Endothelial cell of umbilical vein (primary cell): ENCODE measurements at regions not wholly inside any gene's neighbourhood (a gene's known extent, or its start where the extent isn't known, plus 50 kb on each side); places are given as distances from the start of the nearest gene placed in this dataset.

ENCODE experiments used
- BruUV-seq: library from RNA; stranded (reverse); fragments of 400-500 nt; replicated peaks from 2 replicates; lab custom pipeline; 2021; lab: Mats Ljungman, UMichigan
- CTCF ChIA-PET: fragments of 300-600, 350-600 bp; sonication (Branson Sonifier 250); formaldehyde crosslinking; loops from one replicate; lab custom pipeline; 2021; ENCODE audit warnings: antibody characterized with exemption, inconsistent platforms; lab: Charles Lee
- POLR2A ChIA-PET: fragments of 300-600, 350-600 bp; sonication (Branson Sonifier 250); formaldehyde crosslinking; loops from one replicate; lab custom pipeline; 2021; ENCODE audit warnings: antibody characterized with exemption, inconsistent platforms; lab: Charles Lee
- DNase-seq: peaks from one replicate; pipeline ENCODE4 v3.0.0-alpha.2; 2011; ENCODE audit warnings: low read depth, low spot score
- FAIRE-seq: peaks from 2 replicates; lab custom pipeline; 2011; peaks lifted over from hg19 to GRCh38; lab: Jason Lieb, UNC
- H2AFZ ChIP-seq: 2 replicates; pipeline ENCODE4 v1.6.0; 2012; ENCODE audit warnings: low read depth, low read length, control low read depth, inconsistent platforms
- H3K27ac ChIP-seq: 2 replicates; pipeline ENCODE4 v1.5.1; 2011; ENCODE audit warnings: low read depth, mild to moderate bottlenecking, control low read depth, low read length, moderate library complexity; ENCODE audit not compliant: insufficient read depth
- H3K27me3 ChIP-seq, 2 experiments: 2 replicates each; pipeline versions ENCODE4 v1.6.0 to v1.6.1; 2011; ENCODE audit warnings: low read length in 2 of 2, mixed read lengths in 1 of 2; ENCODE audit not compliant: control insufficient read depth in 2 of 2, insufficient read depth in 2 of 2
- H3K36me3 ChIP-seq, 2 experiments: 2 replicates in 1 of 2; 3 replicates in 1 of 2; pipeline ENCODE4 v1.5.1; 2011; ENCODE audit warnings: low read length in 2 of 2, mild to moderate bottlenecking in 1 of 2, moderate library complexity in 1 of 2; ENCODE audit not compliant: control insufficient read depth in 2 of 2, insufficient read depth in 2 of 2; ENCODE audit errors: extremely low read depth in 1 of 2
- H3K4me1 ChIP-seq: 3 replicates; pipeline ENCODE4 v1.5.1; 2011; ENCODE audit warnings: mild to moderate bottlenecking, low read length; ENCODE audit not compliant: control insufficient read depth, insufficient read depth; ENCODE audit errors: extremely low read depth
- H3K4me2 ChIP-seq: 2 replicates; pipeline ENCODE4 v1.6.1; 2011; ENCODE audit warnings: low read length, control low read depth, mixed read lengths; ENCODE audit not compliant: insufficient read depth
- H3K4me3 ChIP-seq, 3 experiments: fragments of 200-600 bp in 1 of 3; sonication (generic), shearing (Covaris generic) in 1 of 3; replicated peaks in 1 of 3; 2 replicates each; pipeline ENCODE4 v1.5.1; 2011 to 2016; ENCODE audit warnings: control low read depth in 3 of 3, low read length in 3 of 3, mild to moderate bottlenecking in 2 of 3, inconsistent platforms in 1 of 3, low read depth in 1 of 3, moderate library complexity in 1 of 3; ENCODE audit not compliant: insufficient read depth in 1 of 3
- H3K79me2 ChIP-seq: 2 replicates; pipeline ENCODE4 v1.6.0; 2012; ENCODE audit warnings: low read length, inconsistent platforms; ENCODE audit not compliant: control insufficient read depth, insufficient read depth
- H3K9ac ChIP-seq: replicated peaks from 2 replicates; pipeline ENCODE3; 2011; ENCODE audit warnings: low read length, control low read depth; ENCODE audit not compliant: insufficient read depth; ENCODE audit errors: extremely low read depth
- H3K9me1 ChIP-seq: replicated peaks from 3 replicates; pipeline ENCODE4 v1.6.0; 2011; ENCODE audit warnings: mild to moderate bottlenecking, low read length; ENCODE audit not compliant: control insufficient read depth, insufficient read depth; ENCODE audit errors: extremely low read depth
- H3K9me3 ChIP-seq: replicated peaks from 2 replicates; pipeline ENCODE4 v1.5.1; 2012; ENCODE audit warnings: low read length, inconsistent platforms; ENCODE audit not compliant: control insufficient read depth, insufficient read depth
- H4K20me1 ChIP-seq: replicated peaks from 2 replicates; pipeline ENCODE3; 2011; ENCODE audit warnings: mild to moderate bottlenecking, low read length; ENCODE audit not compliant: control insufficient read depth, insufficient read depth; ENCODE audit errors: extremely low read depth
- EZH2 ChIP-seq: IDR thresholded peaks from 2 replicates; pipeline ENCODE4 v1.6.1; 2012; ENCODE audit warnings: borderline replicate concordance, low read depth, mild to moderate bottlenecking, moderate library complexity, low read length, inconsistent platforms; ENCODE audit not compliant: severe bottlenecking
- FOS ChIP-seq: IDR thresholded peaks from 2 replicates; pipeline ENCODE4 v1.6.1; 2011; ENCODE audit warnings: mild to moderate bottlenecking, low read length, moderate library complexity, borderline replicate concordance; ENCODE audit not compliant: insufficient read depth
- GATA2 ChIP-seq: IDR thresholded peaks from 2 replicates; pipeline ENCODE4 v1.7.0; 2011; ENCODE audit warnings: low read depth, mild to moderate bottlenecking, moderate library complexity, mixed read lengths, low read length; ENCODE audit not compliant: insufficient read length, insufficient read depth
- JUN ChIP-seq: IDR thresholded peaks from 2 replicates; pipeline ENCODE4 v1.6.1; 2011; ENCODE audit warnings: borderline replicate concordance, low read depth; ENCODE audit not compliant: insufficient read length, insufficient read depth
- MAX ChIP-seq: IDR thresholded peaks from 2 replicates; pipeline ENCODE4 v1.6.1; 2011; ENCODE audit not compliant: insufficient read depth, insufficient read length
- MYC ChIP-seq: IDR thresholded peaks from one replicate; pipeline ENCODE4 v1.6.1; 2011; ENCODE audit warnings: mild to moderate bottlenecking, low read depth, low read length
- POLR2A ChIP-seq: IDR thresholded peaks from 2 replicates; pipeline ENCODE4 v1.6.1; 2012; ENCODE audit warnings: low read depth, mild to moderate bottlenecking, control low read depth, low read length
- POLR2AphosphoS5 ChIP-seq: IDR thresholded peaks from 2 replicates; pipeline ENCODE4 v1.6.1; 2012; ENCODE audit warnings: low read depth, mild to moderate bottlenecking, control low read depth, low read length, moderate library complexity; ENCODE audit not compliant: insufficient read depth
- dilution Hi-C: fragments of 300-500 bp; cut with MboI; formaldehyde crosslinking; loops from one replicate; pipeline ENCODE4 v1.15.0; 2019; ENCODE audit warnings: low sequenced_read_pairs; ENCODE audit not compliant: extremely low pct_ligation_motif_present
- intact Hi-C: fragments of 100-400 bp; cut with micrococcal nuclease; formaldehyde crosslinking; loops from one replicate; pipeline ENCODE4 v1.10.0; 2022

- H2AFZ ChIP-seq: no peak overlapping the region
- H3K4me3 ChIP-seq: no peak overlapping the region
- FAIRE-seq: no peak
- H3K4me2 ChIP-seq: no peak overlapping the region
- H3K27me3 ChIP-seq: no peaks in the 10 kb centered on the region
- ChIA-PET CTCF (interaction anchor here (0.8 to 3.4 kb wide), 5 partner anchors 17 to 245 kb away, joined by 3 to 12 read pairs (median 3); no protein-coding TSS in a partner anchor), POLR2A (no interaction called here)
- no peaks in the 10 kb centered on the region for H3K9me1 ChIP-seq
- no peaks in the 10 kb centered on the region for H3K4me1 ChIP-seq
- no peak for DNase-seq
- H3K27ac ChIP-seq: no peak overlapping the region
- intact Hi-C loops: no loop called here
- BruUV-seq: no TSS peak
- H4K20me1 ChIP-seq: no peaks in the 10 kb centered on the region
- H3K79me2 ChIP-seq: no peaks in the 10 kb centered on the region
- no peak for TF ChIP-seq GATA2
- dilution Hi-C loops: no loop called here
- no peaks in the 10 kb centered on the region for H3K9me3 ChIP-seq
- H3K9ac ChIP-seq: no peak overlapping the region
- H3K36me3 ChIP-seq: no peaks in the 10 kb centered on the region
Observed at GRCh38 chr1:55396381-55396891, 181.3 kb upstream of the USP24 start.

- Histone ChIP-seq H3K9me3 (no peaks in the 10 kb centered on the region), H4K20me1 (no peaks in the 10 kb centered on the region), H3K4me3 (no peak overlapping the region), H2AFZ (no peak overlapping the region), H3K27me3 (no peaks in the 10 kb centered on the region), H3K4me1 (no peaks in the 10 kb centered on the region), H3K79me2 (no peaks in the 10 kb centered on the region), H3K27ac (no peak overlapping the region), H3K36me3 (no peaks in the 10 kb centered on the region), H3K9me1 (no peaks in the 10 kb centered on the region), H3K4me2 (no peak overlapping the region), H3K9ac (no peak overlapping the region)
- ChIA-PET CTCF (interaction anchor here (4.3 kb wide), 1 partner anchor 13 kb away, joined by 14 read pairs; no protein-coding TSS in a partner anchor), POLR2A (no interaction called here)
- no TSS peak for BruUV-seq
- dilution Hi-C loops (no loop called here), intact Hi-C loops (no loop called here)
- no peak for DNase-seq
- TF ChIP-seq GATA2: no peak
- TF ChIP-seq EZH2: no peak
- TF ChIP-seq MAX: no peak
- TF ChIP-seq JUN: no peak
- TF ChIP-seq FOS: no peak
- no peak for TF ChIP-seq POLR2A
- no peak for TF ChIP-seq POLR2AphosphoS5
- TF ChIP-seq MYC: no peak
- no peak for FAIRE-seq
Observed at GRCh38 chr1:55388960-55389359, 173.8 kb upstream of the USP24 start.
